Neural progenitor cell (in vitro differentiated cells): ENCODE measurements at regions not wholly inside any gene's neighbourhood (a gene's known extent, or its start where the extent isn't known, plus 50 kb on each side); places are given as distances from the start of the nearest gene placed in this dataset.

Source experiments
- EZH2 ChIP-seq: fragments of 200-600 bp; sonication (generic); IDR thresholded peaks from 2 replicates; pipeline ENCODE4 v1.6.1; 2017; ENCODE audit warnings: antibody characterized with exemption, mild to moderate bottlenecking, moderate library complexity
- TF ChIP-seq, protein P1 (sequence below): fragments of 200-600 bp; sonication (generic); IDR thresholded peaks from 2 replicates; pipeline ENCODE4 v1.5.1; 2017; ENCODE audit warnings: antibody characterized with exemption, mild to moderate bottlenecking

DNA sequence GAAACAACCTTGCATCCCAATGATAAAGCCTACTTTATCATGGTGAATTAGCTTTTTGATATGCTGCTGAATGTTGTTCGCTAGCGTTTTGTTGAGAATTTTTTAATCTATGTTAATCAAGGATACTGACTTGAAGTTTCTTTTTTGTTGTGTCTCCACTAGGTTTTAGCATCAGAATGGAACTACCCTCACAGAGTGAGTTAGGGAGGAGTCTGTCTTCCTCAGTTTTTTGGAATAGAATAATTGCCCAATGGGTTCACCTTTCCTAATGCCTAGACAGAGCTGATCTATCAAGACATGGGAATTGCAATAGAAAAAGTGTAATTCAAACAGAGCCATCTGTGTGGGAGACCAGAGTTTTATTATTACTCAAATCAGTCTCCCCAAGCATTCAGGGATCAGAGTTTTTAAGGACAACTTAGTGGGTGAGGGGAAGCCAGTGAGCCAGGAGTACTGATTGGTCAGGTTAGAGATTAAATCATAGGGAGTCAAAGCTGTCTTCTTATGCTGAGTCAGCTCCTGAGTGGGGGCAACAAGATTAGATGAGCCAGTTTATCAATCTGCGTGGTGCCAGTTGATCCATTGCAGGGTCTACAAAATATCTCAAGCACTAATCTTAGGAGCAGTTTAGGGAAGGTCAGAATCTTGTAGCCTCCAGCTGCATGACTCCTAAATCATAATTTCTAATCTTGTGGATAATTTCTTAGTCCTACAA, 237.4 kb upstream of the PPP2R3A start:
- TF ChIP-seq, protein P1, sequence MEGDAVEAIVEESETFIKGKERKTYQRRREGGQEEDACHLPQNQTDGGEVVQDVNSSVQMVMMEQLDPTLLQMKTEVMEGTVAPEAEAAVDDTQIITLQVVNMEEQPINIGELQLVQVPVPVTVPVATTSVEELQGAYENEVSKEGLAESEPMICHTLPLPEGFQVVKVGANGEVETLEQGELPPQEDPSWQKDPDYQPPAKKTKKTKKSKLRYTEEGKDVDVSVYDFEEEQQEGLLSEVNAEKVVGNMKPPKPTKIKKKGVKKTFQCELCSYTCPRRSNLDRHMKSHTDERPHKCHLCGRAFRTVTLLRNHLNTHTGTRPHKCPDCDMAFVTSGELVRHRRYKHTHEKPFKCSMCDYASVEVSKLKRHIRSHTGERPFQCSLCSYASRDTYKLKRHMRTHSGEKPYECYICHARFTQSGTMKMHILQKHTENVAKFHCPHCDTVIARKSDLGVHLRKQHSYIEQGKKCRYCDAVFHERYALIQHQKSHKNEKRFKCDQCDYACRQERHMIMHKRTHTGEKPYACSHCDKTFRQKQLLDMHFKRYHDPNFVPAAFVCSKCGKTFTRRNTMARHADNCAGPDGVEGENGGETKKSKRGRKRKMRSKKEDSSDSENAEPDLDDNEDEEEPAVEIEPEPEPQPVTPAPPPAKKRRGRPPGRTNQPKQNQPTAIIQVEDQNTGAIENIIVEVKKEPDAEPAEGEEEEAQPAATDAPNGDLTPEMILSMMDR: no peak
- TF ChIP-seq EZH2: no peak
